NCI-H345 treated with DMSO at 0.1 percent for 48 hours (cell line): ENCODE measurements at regions not wholly inside any gene's neighbourhood (a gene's known extent, or its start where the extent isn't known, plus 50 kb on each side); places are given as distances from the start of the nearest gene placed in this dataset.

ENCODE experiments used
- DNase-seq: peaks from one replicate; lab custom pipeline; 2025; ENCODE audit not compliant: unreplicated experiment; lab: John Stamatoyannopoulos, UW

DNA sequence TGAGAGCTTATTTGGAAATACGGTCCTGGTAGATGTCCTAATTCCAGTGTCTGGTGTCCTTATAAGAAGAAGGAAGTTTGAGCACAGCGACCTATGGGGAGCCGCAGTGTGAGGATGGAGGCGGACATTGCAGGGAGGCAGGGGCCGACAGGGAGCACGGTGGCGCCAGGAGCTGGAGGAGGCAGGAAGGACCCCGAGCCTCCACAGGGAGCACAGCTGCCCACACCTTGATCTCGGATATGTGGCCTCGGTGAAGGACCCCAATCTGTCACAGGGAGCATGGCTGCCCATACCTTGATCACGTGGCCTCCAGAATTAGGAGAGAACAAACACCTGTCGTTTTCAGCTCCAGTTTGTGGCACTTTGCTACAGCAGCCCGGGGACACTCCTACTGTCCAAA is 461.6 kb upstream of the SALL3 start:
- DNase-seq, result no peak

DNA sequence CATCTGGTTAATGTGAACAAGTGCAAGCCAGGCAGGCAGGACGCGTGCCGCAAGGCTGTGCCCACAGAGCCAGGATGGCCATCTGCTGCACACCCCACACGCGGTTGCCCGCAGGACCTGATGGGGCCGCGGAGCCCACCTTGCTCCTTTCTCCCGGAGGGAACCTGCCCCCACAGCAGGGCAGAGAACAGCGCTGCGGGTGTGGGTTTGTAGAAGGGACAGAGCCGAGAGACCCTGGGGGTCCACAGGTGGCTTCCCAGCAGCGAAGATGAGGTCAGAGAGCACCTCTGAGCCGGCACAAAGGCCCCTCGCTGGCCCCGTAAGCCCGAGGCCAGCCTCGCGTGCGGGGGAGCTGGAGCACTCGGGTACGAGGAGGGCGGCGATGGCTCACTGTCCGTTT is 460.8 kb upstream of the SALL3 start:
- no peak for DNase-seq

DNA sequence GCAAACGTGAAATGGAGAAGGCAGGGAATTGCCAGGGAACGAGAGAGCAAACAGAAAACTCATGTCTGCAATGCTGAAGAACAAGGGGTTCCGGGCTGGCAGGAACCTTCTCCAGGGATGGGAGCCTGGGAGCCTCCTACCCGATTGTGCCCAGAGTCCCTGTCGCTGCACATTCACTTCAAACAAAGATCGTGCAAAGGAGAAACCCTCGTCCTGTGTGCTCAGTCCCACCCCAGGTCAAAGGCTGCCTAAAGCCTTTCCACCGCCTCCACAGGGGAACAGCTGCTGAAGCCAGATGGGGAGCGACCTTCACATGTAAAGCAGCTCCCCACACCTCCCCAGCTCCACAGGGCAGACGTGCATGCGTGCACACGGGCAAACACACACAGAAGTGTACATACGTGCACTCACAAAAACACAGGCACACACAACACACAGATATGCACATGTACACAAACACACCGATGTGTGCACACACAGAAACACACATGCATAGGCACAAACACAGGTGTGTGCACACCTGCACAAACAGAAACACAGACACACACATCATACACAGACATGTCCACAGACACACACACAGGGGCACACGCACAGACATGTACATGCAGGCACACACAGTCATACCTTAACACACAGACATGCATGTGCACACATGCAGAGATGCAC is 460.1 kb upstream of the SALL3 start:
- DNase-seq, result no peak

DNA sequence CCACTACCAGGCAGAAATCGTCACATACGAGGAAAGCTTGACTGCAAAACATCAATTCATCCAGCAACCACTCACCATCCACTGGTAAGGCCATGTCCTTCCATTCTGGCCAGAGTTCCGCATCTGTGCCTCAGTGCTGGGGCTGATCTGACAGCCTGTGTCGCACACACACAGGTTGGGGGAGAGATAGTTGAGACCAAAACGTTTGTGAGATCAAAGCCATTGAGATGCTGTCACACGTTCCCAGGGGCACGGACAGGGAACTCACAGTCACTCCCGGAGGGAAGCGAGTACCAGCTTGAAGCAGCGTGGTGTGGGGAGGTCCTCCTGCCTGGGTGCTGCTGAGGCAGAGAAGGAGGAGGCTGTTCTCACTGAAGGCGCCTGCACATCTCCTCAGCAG is 458.5 kb upstream of the SALL3 start:
- no peak for DNase-seq

DNA sequence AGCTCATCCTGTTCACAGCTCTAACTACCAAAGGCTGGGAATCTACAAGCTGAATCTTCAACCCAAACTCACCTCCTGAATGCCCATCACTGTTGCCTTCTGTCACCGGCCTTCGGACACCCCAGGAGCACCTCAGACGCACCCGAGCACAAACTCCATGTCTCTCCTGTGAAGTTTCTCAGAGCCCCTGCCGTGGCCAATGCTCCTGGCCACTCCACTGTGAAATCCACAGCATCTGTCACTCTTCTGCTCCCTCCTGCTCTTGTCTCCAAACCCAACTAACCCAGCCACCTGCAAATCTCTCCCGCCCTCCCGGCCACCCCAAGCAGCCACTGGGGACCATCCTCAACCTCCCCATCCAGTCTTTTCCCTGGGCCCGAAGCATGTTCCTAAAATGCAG is 457.9 kb upstream of the SALL3 start:
- DNase-seq, result no peak

DNA sequence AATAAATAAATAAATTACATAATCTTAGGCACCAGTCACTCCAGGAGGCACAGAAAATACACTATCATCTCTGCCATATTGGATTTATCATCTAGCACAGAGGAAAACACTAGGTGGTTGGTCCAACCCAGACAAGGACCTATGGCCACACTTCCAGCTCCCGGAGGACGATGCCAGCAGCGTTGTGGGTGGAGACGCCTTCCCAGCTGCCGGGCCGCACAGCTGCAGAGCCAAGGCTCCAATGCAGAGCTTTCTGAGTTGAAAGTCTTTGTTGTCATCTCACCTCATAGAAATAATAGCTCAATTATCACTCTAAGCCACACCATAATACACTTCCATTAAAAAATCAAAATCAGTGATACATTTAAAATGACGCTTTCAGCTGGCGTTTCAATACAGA is 457.1 kb upstream of the SALL3 start:
- no peak for DNase-seq

DNA sequence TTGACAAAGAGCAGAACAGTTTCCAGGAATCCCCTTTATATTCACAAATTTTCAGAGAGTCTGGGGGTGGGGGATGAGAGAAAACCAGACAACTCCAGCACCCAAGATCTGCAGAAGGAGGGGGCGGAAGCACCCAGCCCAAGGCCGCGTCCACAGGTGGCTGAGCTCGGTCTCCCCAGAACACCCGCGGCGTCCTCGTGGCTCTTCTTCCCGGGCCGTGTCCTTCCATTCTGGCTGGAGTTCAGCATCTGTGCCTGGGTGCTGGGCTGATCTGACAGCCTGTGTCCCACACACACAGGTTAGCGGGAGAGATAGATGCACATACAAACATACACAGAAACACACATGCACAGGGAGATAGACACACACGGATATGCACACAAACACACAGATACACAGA is 455.8 kb upstream of the SALL3 start:
- DNase-seq, result no peak

DNA sequence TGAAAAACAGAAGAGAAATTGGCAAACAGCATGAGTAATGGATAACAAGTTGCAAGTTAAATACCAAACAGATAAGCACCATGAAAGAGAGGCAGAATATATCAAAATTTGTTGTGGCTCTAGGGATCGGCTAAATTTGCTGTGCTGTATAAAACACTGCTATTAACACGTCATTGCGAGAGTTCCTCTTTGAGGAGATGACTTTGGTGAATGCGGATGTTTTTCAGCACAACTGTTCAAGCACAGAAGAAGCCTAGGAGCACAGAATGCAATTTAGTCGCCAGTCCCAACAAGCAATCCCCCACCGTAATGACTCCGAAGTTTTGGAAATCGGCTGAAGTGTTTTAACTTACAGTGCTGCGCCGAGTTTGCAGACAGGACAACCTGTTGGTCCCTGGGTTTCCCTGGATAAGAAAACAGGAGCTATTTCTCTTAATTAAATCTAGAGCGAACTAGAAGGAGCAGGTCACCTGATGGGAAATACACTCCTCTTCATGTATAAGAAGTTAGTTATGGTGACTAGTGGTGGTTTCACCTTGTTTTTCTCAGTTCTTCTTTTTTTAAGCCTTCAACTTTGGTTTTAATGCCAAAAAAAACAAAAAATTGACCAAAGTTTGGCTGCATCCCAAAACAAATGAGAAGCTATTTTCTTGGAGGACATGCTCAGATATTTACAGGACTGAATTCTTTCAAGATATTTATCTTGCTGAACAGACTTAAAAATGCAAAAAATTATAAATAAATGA is 454.1 kb upstream of the SALL3 start:
- no peak for DNase-seq

DNA sequence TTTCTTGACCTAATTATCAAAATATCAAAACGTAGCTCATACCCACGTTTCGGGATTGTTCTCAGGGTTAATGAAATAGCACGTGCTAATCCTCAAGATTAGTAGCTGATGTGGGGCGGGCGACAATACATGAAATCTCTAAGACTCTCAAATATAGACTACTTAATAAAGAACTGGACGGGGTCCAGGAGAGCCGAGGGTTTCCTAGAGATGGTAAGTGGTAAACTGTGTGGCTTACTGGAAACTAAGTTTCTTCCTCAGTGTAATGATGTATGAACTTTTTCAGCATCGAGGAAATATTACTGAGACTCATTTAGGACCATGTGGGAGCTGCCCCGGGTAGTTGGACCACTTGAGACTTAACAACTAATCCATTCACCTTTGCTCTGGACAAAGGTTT is 453.3 kb upstream of the SALL3 start:
- DNase-seq, result no peak

DNA sequence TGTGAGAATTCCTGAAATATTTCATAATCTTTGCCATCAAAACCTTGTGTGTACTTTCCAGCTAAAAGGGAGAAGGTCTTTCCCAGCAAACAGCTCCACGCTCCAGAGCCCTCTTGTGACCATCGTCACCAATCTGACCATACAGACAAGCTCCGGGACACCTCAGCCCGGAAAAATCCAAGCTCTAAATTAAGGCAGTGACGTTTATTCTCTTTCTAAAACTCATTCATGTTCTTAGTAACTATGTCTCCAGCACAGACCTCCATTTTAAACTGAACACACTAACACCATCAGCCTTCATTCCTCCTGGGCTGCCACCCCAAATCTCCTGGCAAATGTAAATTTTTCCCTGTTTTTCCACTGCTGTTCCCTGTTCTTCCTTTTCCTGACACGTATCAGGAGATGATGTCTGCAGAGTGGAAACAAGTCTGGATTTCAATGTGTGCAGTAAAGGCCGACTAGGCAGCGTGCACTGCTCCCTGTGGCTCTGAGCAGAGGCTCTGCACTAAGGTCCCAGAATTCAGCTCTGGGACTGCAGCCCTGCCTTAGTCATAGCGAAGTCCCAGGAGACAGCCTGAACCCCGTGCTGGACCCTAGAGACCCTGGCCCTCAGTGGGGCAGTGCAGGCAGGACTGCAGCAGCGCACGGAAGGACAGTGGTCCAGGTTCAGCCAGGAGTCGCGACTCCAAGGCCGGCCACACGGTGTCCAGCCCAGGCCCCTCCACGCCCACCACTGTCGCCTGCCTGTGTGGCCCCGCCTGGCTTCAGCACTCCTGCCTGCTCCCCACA is 452.5 kb upstream of the SALL3 start:
- no peak for DNase-seq

DNA sequence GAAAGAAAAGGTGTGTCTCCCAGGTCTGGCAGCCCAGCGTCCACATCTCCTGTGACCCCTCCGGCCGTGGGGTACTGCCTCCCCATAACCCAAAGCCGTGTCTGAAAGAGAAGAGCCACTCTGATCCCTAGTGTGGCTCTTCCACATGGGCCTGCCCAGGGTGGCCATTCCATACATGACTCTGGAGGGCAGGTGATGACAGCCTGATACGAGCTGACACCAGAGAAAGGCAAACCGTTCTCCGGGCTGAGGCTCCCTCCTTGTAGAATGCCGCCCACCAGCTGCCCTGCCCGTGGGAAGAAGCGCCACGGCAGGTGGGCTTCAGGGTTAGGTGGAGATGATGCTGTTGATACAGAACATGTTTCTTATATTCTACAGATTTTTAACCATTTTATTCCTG is 451.6 kb upstream of the SALL3 start:
- DNase-seq, result no peak

DNA sequence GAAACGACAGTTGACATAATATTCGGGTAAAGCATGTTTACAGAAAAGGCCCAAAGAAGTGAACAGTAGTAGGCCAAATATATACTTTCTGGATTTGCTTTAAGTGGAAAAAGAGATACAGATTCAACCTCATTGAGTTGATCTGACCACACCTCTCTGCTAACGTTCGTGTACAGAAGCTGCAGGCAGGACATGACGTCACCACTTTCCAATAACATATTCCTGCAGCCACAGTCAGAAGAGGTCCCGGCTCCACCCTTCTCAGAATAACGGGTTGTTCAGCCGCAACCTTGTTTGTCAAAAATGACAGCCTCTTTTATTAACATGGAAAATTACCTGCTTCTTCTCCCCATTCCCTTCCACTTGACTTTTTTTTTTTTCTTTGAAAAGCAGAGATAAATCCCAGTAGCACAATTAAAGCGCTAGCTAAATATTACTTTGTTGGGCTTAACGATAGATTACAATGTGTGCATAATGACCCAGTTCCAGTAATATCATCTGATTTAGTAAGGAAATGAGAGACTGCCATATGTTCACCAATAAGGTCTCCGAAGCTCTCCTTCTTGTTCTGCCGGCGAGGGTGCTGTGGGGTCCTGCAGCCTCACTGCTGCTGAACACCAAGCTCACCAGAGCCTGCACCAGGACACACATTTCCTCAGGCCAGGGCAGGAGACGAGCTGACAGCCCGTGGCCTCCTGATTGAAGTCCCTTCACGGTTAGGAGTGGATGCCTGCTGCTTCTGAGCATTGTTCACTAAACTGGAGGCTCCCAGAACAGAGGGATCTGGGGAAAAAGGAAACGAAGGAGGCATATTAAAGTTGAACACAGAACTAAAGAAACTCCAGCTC is 451.0 kb upstream of the SALL3 start:
- peak; percentile 23 for DNase-seq

DNA sequence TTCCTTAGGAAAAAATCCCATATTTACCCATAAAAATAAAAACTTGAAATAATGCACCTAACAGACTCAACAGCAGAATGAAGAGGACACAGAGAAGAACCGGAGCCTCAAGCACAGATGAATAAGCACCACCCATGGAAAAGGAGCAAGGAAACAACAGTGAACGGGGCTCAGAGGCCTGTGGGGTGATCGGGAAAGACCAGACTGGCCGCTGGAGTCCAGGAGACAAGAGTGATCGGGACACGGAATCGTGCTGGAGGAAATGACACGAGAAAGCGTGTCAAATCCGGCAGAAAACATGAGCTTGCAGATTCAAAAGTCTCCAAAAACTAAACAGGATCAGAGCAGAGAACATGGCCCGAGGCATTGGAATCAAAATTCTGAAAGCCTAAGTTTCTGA is 448.0 kb upstream of the SALL3 start:
- no peak for DNase-seq

DNA sequence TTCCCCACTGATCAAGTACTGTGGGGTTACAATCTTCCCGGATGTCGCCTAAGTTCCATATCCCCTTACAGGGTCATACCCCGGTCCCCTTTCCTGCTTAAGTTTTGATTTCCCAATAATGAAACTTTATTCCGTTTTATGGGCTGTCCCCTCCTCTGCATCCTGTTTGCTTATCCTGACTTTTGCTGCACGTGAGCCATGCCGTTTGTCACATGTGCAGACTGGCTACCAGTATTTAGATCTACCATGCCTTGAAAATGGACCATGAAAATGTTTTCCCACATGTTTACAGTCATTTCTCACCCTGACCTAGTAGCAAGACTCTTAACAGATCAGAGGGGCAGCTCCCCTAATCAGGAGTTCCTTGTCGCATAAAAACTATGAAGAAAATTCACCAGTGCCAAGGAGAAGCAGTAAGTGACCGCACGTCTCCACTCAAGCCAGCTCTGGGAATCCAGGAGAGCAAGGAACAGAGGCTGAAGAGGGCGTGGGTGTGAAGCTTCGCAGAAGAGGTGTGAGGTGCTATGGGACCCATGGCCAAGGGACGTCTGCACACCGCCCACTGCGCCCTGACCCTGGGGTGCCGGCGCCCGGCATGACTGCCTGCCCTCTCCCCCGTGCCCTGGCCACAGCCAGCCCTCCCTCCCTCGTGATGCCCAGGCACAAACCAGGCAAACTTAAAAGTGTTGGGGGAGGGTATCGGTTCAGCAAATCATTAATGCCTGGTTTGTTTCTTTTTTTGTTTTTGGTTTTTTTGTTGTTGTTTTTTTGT is 440.8 kb upstream of the SALL3 start:
- DNase-seq, result no peak

DNA sequence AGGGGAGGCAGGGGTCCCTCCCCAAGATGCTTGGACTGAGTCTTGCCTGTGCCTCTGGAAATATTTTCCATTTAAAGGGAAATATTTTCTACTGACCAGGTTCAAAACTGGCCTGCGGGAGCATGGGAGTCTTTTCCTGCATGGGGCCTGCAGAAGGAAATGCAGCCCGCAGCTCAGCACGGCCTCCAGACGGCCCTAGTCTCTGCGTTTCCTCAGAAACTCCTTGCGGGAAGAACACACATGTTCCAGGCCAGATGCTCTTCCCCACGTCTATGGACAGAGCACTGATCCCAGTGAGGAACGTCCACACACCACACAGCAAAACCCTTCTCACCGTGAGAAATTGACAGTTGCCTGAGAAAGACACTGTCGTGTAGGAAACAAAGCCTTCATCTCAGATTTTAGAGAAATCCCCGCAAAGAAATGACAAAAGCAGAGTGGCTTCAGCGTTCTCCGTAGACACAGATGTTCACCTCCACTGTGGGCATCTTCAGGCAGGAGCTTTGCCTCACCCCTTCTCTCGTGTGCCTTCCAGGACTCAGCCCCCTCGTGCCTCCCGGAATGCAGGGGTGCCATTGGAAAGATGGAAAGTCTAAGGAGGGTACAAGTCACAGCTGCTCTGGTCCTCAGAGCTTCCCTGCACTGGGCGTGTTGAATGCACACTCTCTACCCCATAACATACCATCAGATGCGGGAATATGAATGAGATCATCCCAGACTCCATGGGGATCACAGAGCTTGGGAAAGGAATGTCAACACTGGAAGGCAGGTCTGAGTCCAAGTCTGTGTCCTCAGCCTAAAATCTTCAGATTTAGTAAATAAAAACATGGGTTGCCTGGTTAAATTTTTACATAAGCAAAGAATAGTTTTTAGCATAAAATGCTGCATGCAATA is 438.7 kb upstream of the SALL3 start:
- no peak for DNase-seq

DNA sequence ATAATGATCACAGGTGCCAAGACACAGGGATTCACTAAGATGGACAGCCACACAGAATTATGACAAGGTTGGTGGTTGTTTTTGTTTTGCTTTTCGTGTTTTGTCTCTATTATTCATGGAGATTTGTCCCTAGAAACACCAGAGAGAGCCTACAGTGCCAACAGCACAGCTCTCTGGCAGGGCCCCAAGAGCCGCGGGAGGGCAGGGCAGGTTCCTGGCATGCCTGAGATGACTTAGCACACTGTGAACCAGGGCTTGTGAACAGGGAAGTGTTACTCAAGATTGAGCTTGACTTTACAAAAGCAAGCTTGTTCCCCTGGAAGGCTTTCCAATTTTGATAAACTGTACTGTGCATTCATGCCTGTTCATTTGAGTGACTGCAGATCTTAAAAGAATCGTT is 437.4 kb upstream of the SALL3 start:
- no peak for DNase-seq

DNA sequence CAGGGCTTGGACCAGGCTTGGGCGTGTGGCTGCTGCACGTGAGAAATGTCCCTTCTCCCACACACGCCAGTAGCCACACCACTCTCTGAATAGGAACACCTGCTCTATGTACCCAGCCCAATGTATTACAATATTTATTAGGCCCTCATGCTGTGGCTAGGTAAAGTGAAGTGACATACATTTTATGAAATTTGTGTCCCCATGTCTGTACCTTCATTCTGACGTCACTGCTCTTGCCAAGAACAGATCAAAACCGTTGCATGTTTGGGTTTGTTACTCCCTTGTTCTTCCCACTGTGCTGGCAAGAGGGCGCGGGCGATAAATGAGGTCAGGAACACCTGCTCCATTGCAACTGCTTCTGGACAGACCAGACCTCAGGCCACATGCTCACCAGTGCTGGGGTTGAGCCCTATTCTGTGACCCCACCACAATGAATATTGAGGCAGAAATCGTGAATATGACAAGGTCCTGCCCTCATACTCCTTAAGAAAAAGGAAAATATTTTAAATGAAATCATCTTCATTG is 436.4 kb upstream of the SALL3 start:
- DNase-seq, result no peak

DNA sequence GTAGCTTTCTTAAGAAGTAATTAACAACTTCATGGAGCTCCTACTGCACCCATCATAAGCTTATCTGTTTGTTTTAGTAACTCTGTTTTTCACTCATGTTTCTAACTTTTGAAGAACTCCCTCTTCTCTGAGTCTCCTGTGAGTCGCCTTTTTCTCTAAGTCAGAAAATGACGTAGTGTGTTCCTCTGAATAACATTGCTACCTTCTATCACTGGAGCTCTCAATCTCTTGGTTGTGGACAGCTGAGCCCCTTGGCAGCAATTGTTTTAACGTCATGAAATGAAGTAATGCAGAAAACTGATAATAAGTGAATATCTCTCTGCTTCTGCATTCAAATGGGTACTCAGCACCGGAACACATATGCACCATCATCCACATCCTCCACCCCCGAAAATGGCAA is 433.3 kb upstream of the SALL3 start:
- no peak for DNase-seq

DNA sequence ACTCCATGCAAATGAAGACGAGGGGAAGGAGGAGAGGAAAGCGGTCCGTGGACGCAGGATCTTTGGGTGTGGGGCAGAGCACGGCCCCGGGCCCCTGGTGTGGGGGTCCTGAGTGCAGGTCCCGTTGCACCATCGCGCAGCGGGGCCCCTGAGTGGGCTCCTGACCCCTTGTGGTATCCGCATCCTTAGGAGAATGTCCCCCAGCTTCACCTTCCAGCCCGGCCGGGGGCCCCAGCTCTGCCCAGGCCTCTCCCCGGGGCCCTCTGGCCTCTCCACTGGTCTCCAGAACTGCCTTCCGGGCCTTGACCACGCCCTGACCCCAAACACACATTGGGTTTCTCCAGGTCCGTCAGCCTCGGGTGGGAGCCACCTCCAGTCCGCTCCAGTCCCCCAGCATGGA is 431.8 kb upstream of the SALL3 start:
- DNase-seq, result no peak
